ENCODE measurements at regions not wholly inside any gene's neighbourhood (a gene's known extent, or its start where the extent isn't known, plus 50 kb on each side); places are given as distances from the start of the nearest gene placed in this dataset.

DNA sequence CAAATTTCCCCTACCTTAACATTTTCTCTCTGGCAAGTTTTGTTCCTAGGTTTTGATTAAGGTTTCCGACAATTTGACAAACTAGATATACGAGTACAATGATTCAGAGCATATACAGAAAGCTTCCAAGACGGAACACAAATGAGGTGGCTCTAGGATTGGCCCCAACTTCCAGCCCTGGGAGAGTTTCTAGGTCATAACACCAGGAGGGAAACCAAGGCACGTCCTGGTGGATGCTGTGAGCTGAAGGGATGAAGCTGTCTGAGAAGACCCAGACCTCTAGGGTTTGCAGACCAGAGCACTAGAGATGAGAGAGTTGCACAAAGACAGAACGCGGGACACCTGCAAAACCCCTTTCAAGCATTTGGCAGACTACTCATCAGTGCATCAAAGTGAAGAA lies 51.5 kb upstream of the CAND1 start:
- BruUV-seq (replicated peaks): no TSS peak
- TF ChIP-seq TRIM25 (IDR thresholded peaks at IDR 0.05; ENCODE audit: borderline replicate concordance) (no peak), RFX5 (IDR thresholded peaks at IDR 0.05; ENCODE audit: low read depth, low read length) (no peak), ID3 (CRISPR knock-in tag; IDR thresholded peaks at IDR 0.05) (no peak), ID3 (tag; IDR thresholded peaks at IDR 0.05) (no peak), RBM15 (IDR thresholded peaks at IDR 0.05; ENCODE audit: insufficient read depth, low read length) (no peak), MIER1 (IDR thresholded peaks at IDR 0.05; ENCODE audit: low read depth) (no peak), HNRNPK (IDR thresholded peaks at IDR 0.05; ENCODE audit: low read depth, low read length, poor library complexity, severe bottlenecking) (no peak), STAT5A (IDR thresholded peaks at IDR 0.05; ENCODE audit: borderline replicate concordance, low read length) (no peak), ZBTB1 (CRISPR knock-in tag; IDR thresholded peaks at IDR 0.05; ENCODE audit: borderline replicate concordance, low read depth) (no peak), PREB (CRISPR knock-in tag; IDR thresholded peaks at IDR 0.05) (no peak), CHD2 (IDR thresholded peaks at IDR 0.05; ENCODE audit: low read depth, low read length) (no peak), KAT8 (IDR thresholded peaks at IDR 0.05; ENCODE audit: low read depth) (no peak)
- TF ChIP-seq, protein P1, sequence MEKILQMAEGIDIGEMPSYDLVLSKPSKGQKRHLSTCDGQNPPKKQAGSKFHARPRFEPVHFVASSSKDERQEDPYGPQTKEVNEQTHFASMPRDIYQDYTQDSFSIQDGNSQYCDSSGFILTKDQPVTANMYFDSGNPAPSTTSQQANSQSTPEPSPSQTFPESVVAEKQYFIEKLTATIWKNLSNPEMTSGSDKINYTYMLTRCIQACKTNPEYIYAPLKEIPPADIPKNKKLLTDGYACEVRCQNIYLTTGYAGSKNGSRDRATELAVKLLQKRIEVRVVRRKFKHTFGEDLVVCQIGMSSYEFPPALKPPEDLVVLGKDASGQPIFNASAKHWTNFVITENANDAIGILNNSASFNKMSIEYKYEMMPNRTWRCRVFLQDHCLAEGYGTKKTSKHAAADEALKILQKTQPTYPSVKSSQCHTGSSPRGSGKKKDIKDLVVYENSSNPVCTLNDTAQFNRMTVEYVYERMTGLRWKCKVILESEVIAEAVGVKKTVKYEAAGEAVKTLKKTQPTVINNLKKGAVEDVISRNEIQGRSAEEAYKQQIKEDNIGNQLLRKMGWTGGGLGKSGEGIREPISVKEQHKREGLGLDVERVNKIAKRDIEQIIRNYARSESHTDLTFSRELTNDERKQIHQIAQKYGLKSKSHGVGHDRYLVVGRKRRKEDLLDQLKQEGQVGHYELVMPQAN (IDR thresholded peaks at IDR 0.05; ENCODE audit: borderline replicate concordance): no peak
- TF ChIP-seq, protein P2, sequence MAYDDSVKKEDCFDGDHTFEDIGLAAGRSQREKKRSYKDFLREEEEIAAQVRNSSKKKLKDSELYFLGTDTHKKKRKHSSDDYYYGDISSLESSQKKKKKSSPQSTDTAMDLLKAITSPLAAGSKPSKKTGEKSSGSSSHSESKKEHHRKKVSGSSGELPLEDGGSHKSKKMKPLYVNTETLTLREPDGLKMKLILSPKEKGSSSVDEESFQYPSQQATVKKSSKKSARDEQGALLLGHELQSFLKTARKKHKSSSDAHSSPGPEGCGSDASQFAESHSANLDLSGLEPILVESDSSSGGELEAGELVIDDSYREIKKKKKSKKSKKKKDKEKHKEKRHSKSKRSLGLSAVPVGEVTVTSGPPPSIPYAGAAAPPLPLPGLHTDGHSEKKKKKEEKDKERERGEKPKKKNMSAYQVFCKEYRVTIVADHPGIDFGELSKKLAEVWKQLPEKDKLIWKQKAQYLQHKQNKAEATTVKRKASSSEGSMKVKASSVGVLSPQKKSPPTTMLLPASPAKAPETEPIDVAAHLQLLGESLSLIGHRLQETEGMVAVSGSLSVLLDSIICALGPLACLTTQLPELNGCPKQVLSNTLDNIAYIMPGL (CRISPR knock-in tag; IDR thresholded peaks at IDR 0.05): no peak
- Histone ChIP-seq H3K27me3 (ENCODE audit: control insufficient read depth in 2 of 2, insufficient read depth in 2 of 2, low read length in 2 of 2) (peaks cover 0 to 6% of the 10 kb centered on the region in 2 experiments; a peak in 1 of 5 replicates), H3K27ac (ENCODE audit: extremely low read depth, low read depth, low read length) (no peak overlapping the region), H3K36me3 (ENCODE audit: control insufficient read depth, insufficient read depth, low read length) (no peaks in the 10 kb centered on the region), H3K79me2 (ENCODE audit: control insufficient read depth, insufficient read depth, low read length) (no peaks in the 10 kb centered on the region), H4K20me1 (replicated peaks; ENCODE audit: control insufficient read depth, insufficient read depth, low read length) (no peaks in the 10 kb centered on the region), H2AFZ (ENCODE audit: low read depth, low read length) (no peak overlapping the region), H3K9ac (ENCODE audit: insufficient read depth in 1 of 2, low read depth in 2 of 2, low read length in 2 of 2) (no peak overlapping the region), H3K9me1 (ENCODE audit: control insufficient read depth, insufficient read depth, low read length) (no peaks in the 10 kb centered on the region), H3K4me2 (ENCODE audit: insufficient read depth, low read length) (no peak overlapping the region), H3K9me3 (replicated peaks; ENCODE audit: control insufficient read depth, insufficient read depth, low read depth, low read length) (no peaks in the 10 kb centered on the region), H3K4me3 (no peak overlapping the region), H3K4me1 (replicated peaks in 1 of 2; ENCODE audit: control insufficient read depth in 2 of 2, insufficient read depth in 2 of 2, low read length in 2 of 2) (no peaks in the 10 kb centered on the region)
- WGBS (ENCODE audit: insufficient coverage, low coverage, missing lambda C conversion rate): 0% methylated on average over 6 of the region's 6 CpGs
- ChIA-PET POLR2A (no interaction called here), CTCF (ENCODE audit: low intra/inter-chr PET ratio) (no interaction called here)
- intact Hi-C loops (cut with micrococcal nuclease): no loop called here
- no peak for ATAC-seq
- no peak for FAIRE-seq
- in situ Hi-C loops (cut with MboI): no loop called here
- DNase-seq (ENCODE audit: extremely low read depth in 1 of 4, low spot score in 3 of 4): no peak

Data from K562 (cell line).